ENCODE measurements at regions not wholly inside any gene's neighbourhood (a gene's known extent, or its start where the extent isn't known, plus 50 kb on each side); places are given as distances from the start of the nearest gene placed in this dataset.

DNA sequence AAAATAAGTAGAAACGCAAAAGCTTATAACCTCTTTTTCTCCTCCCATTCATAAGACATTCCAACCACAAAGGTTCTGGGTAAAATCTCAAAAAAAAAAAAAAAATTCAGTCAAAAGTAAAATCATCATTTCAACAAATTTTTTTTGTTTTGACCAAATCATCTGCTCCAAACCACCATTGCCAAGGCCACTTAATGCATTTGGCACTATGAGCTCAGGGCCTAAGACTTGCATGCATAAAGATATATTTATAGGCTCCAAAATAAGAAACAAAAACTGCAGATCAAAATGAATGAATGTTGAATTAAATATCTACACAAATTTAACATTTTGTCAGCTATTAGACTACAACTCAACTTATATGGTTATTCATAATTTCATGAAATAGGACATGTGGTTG is 331.1 kb upstream of the NFIA start:
- CTCF ChIA-PET = no interaction called here

DNA sequence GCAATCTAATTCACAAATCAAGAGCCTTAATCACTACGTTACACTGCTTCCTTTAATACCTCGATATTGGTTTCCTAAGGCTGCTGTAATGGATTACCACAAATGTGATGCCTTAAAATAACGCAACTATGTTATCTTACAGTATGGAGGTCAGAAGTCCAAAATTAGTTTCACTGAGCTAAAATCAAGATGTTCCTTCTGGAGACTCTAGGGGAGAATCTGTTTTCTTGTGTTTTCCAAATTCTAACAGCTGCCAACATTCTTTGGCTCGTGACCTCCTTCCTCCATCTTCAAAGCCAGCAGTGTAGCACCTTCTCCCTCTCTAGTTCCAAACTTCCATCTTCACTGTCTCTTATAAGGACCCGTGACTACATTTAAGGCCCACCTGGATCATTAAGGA is 335.0 kb upstream of the NFIA start:
- Histone ChIP-seq H3K27me3 (ENCODE audit: insufficient read depth, low read length) (no peaks in the 10 kb centered on the region), H3K79me2 (ENCODE audit: insufficient read depth, low read length) (no peaks in the 10 kb centered on the region), H2AFZ (ENCODE audit: low read depth, low read length, poor library complexity, severe bottlenecking) (no peak overlapping the region), H3K4me2 (ENCODE audit: low read length) (no peak overlapping the region), H3K27ac (ENCODE audit: low read depth, low read length) (no peak overlapping the region), H3K36me3 (ENCODE audit: control insufficient read depth in 1 of 2, insufficient read depth in 2 of 2, low read length in 2 of 2) (no peaks in the 10 kb centered on the region), H3K9me2 (ENCODE audit: insufficient read depth) (no peaks in the 10 kb centered on the region), H3K9ac (ENCODE audit: low read length) (no peak overlapping the region), H3K4me3 (replicated peaks in 1 of 2; ENCODE audit: low read depth in 1 of 2, low read length in 2 of 2) (no peak overlapping the region), H4K20me1 (ENCODE audit: insufficient read depth) (no peaks in the 10 kb centered on the region), H3K9me3 (ENCODE audit: control insufficient read depth in 1 of 2, insufficient read depth in 1 of 2, low read depth in 1 of 2, low read length in 2 of 2) (no peaks in the 10 kb centered on the region), H3K4me1 (ENCODE audit: control insufficient read depth in 1 of 2, insufficient read depth in 2 of 2, low read length in 2 of 2) (no peaks in the 10 kb centered on the region)
- ATAC-seq (no peak), DNase-seq (ENCODE audit: low read depth, low spot score) (no peak)
- TF ChIP-seq, protein P1, sequence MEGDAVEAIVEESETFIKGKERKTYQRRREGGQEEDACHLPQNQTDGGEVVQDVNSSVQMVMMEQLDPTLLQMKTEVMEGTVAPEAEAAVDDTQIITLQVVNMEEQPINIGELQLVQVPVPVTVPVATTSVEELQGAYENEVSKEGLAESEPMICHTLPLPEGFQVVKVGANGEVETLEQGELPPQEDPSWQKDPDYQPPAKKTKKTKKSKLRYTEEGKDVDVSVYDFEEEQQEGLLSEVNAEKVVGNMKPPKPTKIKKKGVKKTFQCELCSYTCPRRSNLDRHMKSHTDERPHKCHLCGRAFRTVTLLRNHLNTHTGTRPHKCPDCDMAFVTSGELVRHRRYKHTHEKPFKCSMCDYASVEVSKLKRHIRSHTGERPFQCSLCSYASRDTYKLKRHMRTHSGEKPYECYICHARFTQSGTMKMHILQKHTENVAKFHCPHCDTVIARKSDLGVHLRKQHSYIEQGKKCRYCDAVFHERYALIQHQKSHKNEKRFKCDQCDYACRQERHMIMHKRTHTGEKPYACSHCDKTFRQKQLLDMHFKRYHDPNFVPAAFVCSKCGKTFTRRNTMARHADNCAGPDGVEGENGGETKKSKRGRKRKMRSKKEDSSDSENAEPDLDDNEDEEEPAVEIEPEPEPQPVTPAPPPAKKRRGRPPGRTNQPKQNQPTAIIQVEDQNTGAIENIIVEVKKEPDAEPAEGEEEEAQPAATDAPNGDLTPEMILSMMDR (IDR thresholded peaks at IDR 0.05 in 2 of 3, conservative IDR thresholded peaks at IDR 0.05 in 1 of 3; ENCODE audit: borderline replicate concordance in 1 of 3, insufficient read depth in 1 of 3, low read depth in 2 of 3, low read length in 2 of 3) = no peak
- TF ChIP-seq, protein P2, sequence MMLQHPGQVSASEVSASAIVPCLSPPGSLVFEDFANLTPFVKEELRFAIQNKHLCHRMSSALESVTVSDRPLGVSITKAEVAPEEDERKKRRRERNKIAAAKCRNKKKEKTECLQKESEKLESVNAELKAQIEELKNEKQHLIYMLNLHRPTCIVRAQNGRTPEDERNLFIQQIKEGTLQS (IDR thresholded peaks at IDR 0.05) = no peak
- TF ChIP-seq JUND (IDR thresholded peaks at IDR 0.05) = no peak
- no peak for TF ChIP-seq SRF (IDR thresholded peaks at IDR 0.05; ENCODE audit: low read depth)
- TF ChIP-seq, protein P3, sequence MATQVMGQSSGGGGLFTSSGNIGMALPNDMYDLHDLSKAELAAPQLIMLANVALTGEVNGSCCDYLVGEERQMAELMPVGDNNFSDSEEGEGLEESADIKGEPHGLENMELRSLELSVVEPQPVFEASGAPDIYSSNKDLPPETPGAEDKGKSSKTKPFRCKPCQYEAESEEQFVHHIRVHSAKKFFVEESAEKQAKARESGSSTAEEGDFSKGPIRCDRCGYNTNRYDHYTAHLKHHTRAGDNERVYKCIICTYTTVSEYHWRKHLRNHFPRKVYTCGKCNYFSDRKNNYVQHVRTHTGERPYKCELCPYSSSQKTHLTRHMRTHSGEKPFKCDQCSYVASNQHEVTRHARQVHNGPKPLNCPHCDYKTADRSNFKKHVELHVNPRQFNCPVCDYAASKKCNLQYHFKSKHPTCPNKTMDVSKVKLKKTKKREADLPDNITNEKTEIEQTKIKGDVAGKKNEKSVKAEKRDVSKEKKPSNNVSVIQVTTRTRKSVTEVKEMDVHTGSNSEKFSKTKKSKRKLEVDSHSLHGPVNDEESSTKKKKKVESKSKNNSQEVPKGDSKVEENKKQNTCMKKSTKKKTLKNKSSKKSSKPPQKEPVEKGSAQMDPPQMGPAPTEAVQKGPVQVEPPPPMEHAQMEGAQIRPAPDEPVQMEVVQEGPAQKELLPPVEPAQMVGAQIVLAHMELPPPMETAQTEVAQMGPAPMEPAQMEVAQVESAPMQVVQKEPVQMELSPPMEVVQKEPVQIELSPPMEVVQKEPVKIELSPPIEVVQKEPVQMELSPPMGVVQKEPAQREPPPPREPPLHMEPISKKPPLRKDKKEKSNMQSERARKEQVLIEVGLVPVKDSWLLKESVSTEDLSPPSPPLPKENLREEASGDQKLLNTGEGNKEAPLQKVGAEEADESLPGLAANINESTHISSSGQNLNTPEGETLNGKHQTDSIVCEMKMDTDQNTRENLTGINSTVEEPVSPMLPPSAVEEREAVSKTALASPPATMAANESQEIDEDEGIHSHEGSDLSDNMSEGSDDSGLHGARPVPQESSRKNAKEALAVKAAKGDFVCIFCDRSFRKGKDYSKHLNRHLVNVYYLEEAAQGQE (IDR thresholded peaks at IDR 0.05; ENCODE audit: low read depth) = no peak
- TF ChIP-seq SP1 (IDR thresholded peaks at IDR 0.05; ENCODE audit: low read depth) = no peak
- no peak for TF ChIP-seq ZNF274 (IDR thresholded peaks at IDR 0.05; ENCODE audit: low read depth, low read length)
- TF ChIP-seq EZH2 (IDR thresholded peaks at IDR 0.05) = no peak
- TF ChIP-seq, protein P4, sequence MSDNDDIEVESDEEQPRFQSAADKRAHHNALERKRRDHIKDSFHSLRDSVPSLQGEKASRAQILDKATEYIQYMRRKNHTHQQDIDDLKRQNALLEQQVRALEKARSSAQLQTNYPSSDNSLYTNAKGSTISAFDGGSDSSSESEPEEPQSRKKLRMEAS (IDR thresholded peaks at IDR 0.05) = no peak
- no peak for TF ChIP-seq FOSL1 (IDR thresholded peaks at IDR 0.05; ENCODE audit: low read depth)
- no peak for TF ChIP-seq EGR1 (IDR thresholded peaks at IDR 0.05; ENCODE audit: low read depth)
- no peak for TF ChIP-seq TCF7L2 (IDR thresholded peaks at IDR 0.05; ENCODE audit: borderline replicate concordance, extremely low read depth, insufficient read depth, insufficient read length)
- no peak for TF ChIP-seq CBX3 (IDR thresholded peaks at IDR 0.05; ENCODE audit: low read depth)
- no TSS peak for BruUV-seq (replicated peaks)
- intact Hi-C loops (cut with micrococcal nuclease) = no loop called here
- ChIA-PET CTCF (no interaction called here), RAD21 (ENCODE audit: low non-redundant PET in 1 of 2, low total read pairs in 2 of 2, uncharacterized antibody in 2 of 2, unreplicated experiment in 2 of 2) (no interaction called here), POLR2A (no interaction called here)

More for the DNA sequence above, 331.1 kb upstream of the NFIA start:
- TF ChIP-seq ELF1 (IDR thresholded peaks at IDR 0.05; ENCODE audit: borderline replicate concordance, low read depth) (no peak), SP1 (IDR thresholded peaks at IDR 0.05; ENCODE audit: low read depth) (no peak), TCF7L2 (IDR thresholded peaks at IDR 0.05; ENCODE audit: borderline replicate concordance, extremely low read depth, insufficient read depth, insufficient read length) (no peak), EZH2phosphoT487 (IDR thresholded peaks at IDR 0.05; ENCODE audit: borderline replicate concordance) (no peak), ZNF274 (IDR thresholded peaks at IDR 0.05; ENCODE audit: low read depth, low read length) (no peak), RAD21 (IDR thresholded peaks at IDR 0.05; ENCODE audit: low read depth) (no peak), CEBPB (IDR thresholded peaks at IDR 0.05; ENCODE audit: low read depth) (no peak)
- H3K9me2 ChIP-seq (ENCODE audit: insufficient read depth) = no peaks in the 10 kb centered on the region
- no peak overlapping the region for H3K9ac ChIP-seq (ENCODE audit: low read length)
- ATAC-seq (no peak), DNase-seq (ENCODE audit: low read depth, low spot score) (no peak)
- no peak overlapping the region for H2AFZ ChIP-seq (ENCODE audit: low read depth, low read length, poor library complexity, severe bottlenecking)
- intact Hi-C loops (cut with micrococcal nuclease) = no loop called here
- H3K36me3 ChIP-seq (ENCODE audit: control insufficient read depth in 1 of 2, insufficient read depth in 2 of 2, low read length in 2 of 2) = no peaks in the 10 kb centered on the region
- no peak overlapping the region for H3K4me3 ChIP-seq (replicated peaks in 1 of 2; ENCODE audit: low read depth in 1 of 2, low read length in 2 of 2)
- H3K27ac ChIP-seq (ENCODE audit: low read depth, low read length) = no peak overlapping the region
- no peaks in the 10 kb centered on the region for H3K27me3 ChIP-seq (ENCODE audit: insufficient read depth, low read length)
- H4K20me1 ChIP-seq (ENCODE audit: insufficient read depth) = no peaks in the 10 kb centered on the region
- no peaks in the 10 kb centered on the region for H3K79me2 ChIP-seq (ENCODE audit: insufficient read depth, low read length)
- BruUV-seq (replicated peaks) = no TSS peak
- H3K4me2 ChIP-seq (ENCODE audit: low read length) = no peak overlapping the region
- H3K9me3 ChIP-seq (ENCODE audit: control insufficient read depth in 1 of 2, insufficient read depth in 1 of 2, low read depth in 1 of 2, low read length in 2 of 2) = no peaks in the 10 kb centered on the region
- RAD21 ChIA-PET (ENCODE audit: low non-redundant PET in 1 of 2, low total read pairs in 2 of 2, uncharacterized antibody in 2 of 2, unreplicated experiment in 2 of 2) = no interaction called here
- no peaks in the 10 kb centered on the region for H3K4me1 ChIP-seq (ENCODE audit: control insufficient read depth in 1 of 2, insufficient read depth in 2 of 2, low read length in 2 of 2)
- POLR2A ChIA-PET = no interaction called here

Data from HCT116 (cell line).